ENCODE measurements at regions not wholly inside any gene's neighbourhood (a gene's known extent, or its start where the extent isn't known, plus 50 kb on each side); places are given as distances from the start of the nearest gene placed in this dataset.

DNA sequence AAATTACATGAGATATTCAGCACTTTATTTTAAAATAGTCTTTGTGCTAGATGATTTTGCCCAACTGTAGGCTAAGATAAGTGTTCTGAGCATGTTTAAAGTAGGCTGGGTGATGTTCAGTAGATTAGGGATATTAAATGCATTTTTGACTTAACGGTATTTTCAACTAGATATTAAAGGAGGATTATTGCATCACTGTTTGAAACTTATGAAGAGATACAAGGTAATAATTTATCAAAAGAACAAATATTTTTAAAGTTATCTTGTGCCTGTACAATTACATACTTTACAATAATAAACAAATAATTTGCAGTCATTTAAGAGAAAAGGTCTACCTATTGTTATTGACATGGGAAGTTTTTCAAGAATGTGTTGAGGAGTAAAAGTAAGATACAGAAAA is 368.6 kb upstream of the DCN start:
- DNase-seq (ENCODE audit: low read depth in 2 of 2) = no peak

DNA sequence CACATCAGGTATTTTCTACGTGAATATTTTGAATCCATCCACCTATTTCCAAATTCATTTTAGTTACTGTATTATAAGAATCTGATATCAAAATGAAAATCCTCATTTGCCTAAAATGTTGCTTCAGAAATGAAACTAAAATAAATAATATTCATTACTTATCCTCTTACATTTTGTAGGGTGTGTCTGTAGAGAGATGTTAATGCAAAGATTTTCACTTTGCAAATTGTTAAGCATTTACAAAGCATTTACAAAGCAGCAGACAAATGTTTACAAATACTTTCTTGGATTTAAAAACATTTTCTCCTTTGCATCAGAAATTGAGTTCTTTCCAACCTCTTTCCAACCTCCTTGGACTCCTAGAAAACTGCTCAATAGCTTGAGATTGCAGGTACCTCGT is 360.0 kb upstream of the DCN start:
- DNase-seq (ENCODE audit: low read depth in 2 of 2) = no peak

DNA sequence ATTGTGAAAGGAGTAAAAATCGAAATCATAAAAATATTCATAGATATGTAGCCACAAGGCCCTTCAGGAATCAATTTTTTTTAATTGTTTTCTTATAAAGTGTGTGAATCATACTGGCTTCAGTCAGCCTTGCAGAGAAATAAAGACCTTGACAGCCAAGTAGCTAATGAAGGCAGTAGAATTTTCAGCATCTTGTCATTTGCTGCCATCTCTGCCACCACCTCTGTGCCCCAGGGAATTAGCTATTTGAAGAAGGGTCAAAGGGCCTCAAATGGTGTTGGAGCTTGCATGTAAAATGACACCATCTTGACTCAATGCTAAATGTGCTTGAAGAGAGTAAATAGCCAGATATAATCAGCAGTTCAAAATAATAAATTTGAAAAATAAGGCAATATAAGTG is 359.4 kb upstream of the DCN start:
- DNase-seq (ENCODE audit: low read depth in 2 of 2) = no peak

DNA sequence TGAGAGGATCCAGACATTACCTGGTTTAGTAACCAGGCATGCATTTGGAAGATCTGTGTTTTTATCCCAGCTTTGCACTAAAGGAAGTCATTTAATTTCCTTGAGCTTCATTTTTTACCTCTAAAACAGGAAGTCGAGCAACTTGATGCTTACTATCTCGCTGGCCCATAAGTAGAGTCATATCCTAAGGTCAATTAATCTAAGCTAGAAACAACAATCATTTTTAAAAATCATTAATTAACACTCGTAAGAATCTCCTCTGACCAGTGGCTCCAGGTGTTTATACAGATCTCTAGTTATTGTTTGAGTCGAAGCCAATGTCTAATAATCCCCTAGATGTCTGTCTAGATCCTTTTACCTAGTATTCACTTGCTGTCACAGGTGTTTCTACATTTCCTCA is 355.8 kb upstream of the DCN start:
- DNase-seq (ENCODE audit: low read depth in 2 of 2) = no peak

DNA sequence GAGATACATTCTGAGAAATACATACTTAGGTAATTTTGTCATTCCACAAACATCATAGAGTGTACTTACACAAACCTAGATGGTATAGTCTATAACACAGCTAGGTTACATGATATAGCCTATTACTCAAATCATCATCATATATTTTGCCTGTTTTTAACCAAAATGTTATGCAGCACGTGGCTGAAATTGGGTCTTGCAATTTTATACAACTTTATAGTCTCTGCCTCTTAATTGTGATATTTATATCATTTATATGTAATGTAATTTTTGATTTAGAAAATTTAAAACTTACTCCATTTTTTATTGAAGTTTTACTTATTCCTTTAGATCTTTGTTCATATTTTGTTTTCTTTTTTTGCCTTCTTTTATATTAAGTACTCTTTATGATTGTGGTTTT is 350.7 kb upstream of the DCN start:
- DNase-seq (ENCODE audit: low read depth in 2 of 2) = no peak

DNA sequence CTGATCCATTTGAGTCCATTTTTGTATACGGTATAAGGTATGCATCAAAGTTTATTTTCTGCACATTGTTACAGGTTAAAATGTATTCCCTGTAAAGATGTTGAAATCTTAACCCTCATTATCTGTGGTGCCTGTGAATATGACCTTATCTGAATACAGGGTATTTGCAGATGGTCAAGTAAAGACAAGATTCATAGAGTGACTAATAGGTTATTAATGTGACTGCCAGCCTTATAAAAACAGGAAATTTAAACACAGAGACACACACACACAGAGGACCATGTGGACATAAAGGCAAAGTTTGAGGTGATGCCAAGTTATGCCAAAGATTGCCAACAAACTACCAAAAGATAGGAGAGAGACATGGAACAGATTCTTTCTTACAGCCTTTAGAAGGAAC is 347.2 kb upstream of the DCN start:
- DNase-seq (ENCODE audit: low read depth in 2 of 2) = no peak

DNA sequence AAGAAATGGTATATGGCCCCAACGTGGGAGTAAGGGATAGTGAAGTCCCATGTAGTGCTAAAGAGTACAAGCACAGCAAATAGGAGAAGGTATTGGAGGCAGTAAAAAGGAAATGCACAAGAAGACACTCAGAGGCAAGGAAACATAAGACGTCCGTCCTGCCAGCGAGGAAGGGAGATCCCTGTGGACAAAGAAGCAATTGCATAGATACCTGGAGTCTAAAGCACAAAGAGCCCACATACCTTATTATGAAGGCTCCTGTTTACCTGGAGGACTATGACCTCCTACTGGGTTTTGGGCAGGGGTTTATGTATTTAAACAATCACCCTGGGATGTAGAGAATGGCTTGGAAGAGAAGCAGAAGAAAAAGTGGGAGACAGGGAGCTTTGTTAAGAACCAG is 341.2 kb upstream of the DCN start:
- no peak for DNase-seq (ENCODE audit: low read depth in 2 of 2)

DNA sequence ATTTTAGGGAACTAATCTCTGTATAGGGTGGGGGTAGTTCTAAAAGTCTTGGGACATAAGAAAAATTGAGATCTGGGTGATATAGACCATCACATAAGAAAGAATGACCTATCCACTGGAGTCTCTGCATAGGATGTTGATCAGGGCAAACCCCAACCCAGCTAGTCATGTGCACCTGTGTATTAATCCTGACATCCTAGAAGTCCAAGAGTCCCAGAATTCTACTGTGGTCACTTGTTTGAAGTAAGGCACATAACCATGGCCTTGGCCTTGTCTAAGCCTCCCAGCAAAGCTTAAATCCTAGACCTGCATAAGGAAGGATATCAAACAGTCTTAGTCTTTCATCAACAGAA is 334.1 kb upstream of the DCN start:
- DNase-seq (ENCODE audit: low read depth in 2 of 2) = no peak

DNA sequence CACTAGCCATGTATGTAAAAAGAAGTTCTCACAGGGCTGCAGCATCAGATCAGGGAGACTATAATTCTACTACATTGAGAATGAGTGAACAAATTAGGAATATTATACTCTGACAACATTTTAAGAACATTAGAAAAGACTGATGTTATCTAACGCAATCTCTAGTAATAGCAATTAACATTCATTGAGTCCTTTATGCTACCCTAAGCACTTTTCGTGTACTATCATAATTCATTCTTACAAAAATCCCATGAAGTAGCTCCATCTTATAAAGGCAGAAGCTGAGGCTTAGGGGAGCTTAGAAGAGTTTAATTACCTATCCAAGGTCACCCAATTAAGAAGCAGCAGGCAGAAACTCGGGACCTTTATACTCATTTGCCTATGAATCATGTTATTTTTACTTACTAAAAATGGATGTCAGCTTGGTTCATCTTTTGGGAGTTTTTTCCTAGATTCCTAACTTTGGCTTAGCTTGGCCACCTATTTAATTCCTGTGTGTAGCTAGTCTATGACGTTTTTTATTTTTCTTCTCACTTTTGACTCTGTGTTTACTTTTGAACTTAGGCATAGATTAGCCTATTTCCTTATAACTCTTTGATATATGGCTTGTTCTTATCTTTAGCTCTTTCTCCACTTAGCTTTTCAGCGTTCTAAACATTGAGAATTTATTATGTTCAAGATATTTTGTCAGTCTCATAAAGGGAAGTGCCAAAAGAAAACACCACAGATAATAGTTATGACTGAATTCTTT is 333.5 kb upstream of the DCN start:
- DNase-seq (ENCODE audit: low read depth in 2 of 2) = no peak

DNA sequence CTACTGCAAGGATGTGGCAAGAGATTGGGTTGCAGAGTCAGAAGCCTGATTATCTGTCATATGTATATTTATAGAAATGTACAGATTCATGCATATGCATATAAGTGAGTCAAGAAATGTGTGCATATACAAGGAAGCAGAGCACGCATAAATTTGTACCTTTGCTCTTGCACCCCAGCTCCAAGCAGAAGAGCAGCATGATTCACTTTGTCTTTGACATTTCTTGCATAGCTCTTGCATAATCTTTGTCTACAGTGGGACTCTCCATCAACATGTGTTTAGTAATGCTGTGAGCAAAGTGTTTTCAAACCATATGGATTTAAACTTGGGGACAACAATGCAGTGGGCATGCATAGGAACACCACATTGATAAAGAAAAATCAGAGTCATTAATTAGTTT is 330.7 kb upstream of the DCN start:
- no peak for DNase-seq (ENCODE audit: low read depth in 2 of 2)

DNA sequence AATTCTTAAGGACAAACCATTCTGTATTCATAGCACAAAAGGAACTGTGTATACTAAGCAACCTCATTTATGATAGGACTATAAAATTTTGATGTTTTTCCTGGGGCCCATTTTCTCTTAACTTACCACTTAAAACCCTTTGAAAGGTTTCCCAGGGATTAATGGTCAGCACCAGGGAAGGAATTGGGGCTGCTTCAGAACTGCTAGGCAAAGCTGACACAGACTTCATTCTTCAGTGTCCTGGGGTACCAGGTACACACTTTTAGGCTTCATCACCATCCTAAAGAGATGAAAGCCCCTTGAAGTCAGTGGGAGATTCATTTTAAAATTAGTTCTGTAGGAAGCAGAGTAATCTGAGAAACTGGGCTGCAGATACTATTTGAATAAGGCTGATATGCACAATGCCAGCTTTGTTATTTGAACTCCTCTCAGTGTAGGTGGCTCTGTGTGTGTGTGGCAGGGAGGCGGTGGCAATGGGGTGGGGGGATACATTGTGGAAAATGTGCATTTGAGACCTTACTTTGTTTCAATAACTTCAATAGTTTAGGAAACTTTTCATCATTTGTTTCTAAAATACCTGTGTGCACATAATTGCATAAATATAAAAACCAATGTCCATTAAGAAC is 329.3 kb upstream of the DCN start:
- no peak for DNase-seq (ENCODE audit: low read depth in 2 of 2)

DNA sequence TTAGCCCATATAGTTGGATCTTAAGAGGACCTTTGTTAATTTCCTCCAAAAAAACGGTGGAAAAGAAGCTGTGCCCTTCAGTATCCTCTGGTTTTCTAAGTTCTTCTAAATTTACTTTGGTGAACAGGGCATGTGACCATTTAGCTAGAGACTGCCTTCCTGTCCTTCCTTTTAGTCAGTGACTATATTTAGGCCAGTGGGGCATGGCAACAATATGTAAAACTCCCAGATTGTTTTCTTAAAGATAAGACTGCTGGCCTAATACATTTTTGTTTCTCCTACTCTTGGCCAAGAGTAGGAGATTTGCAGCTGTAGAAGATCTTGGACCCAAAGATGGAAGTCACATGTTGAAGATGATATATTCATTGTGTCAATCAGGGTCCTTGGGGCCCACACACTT is 325.1 kb upstream of the DCN start:
- DNase-seq (ENCODE audit: low read depth in 2 of 2) = no peak

DNA sequence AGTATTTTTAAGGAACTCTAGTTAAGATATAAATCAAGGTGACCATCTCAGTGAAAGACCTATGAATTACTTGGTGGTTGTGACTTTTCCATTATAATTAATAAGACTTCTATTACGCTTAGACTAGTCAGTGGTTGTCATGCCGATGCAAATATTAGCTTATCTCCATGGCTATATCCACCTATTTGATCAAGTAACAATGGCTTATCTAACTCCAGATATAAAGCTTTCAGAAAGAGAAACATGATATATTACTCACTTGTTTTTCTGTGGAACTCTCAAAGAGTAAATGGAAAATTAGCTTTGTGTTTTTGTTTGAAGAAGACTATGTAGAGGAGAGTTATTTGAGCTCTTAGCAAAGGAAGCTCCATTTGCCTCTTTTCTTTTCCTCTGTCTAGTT is 323.8 kb upstream of the DCN start:
- no peak for DNase-seq (ENCODE audit: low read depth in 2 of 2)

DNA sequence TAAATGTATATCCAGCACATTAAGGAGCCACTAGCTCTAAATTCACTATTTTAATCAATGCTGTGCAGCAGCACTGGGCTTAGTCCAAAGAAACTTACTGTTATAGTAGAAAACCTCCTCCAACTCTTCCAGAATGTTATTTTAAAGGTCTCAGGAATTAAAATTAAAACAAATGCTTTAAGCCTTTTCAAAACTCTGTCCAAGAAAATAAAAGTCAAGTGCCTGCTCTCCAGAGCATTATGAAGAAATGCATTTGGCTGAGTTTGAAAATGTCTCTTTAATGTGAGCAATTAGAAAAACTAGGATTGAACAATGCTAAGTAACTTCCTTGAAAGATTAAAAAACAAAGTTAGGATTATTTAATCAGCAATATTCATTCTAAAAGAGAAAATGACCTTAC is 322.4 kb upstream of the DCN start:
- DNase-seq (ENCODE audit: low read depth in 2 of 2) = no peak

DNA sequence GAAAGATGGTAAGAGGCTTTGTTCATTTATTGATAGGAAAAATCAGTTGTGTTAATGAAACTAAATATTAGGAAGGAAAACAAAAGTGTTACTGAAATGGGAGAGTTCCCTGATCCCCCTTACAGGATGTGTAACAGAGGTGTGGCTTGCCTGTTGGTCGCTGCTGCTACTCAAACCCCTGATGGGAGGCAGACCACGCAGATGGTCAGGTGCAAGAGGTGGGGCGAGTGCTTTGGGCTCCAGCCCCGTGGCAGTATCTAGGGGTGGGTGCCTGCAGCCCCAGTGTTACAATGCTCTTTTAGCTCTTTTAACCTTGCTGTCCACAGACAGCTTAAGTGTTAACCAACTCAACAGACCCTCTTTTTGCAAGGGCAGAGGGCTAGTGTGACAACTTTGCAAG is 319.6 kb upstream of the DCN start:
- DNase-seq (ENCODE audit: low read depth in 2 of 2) = no peak

DNA sequence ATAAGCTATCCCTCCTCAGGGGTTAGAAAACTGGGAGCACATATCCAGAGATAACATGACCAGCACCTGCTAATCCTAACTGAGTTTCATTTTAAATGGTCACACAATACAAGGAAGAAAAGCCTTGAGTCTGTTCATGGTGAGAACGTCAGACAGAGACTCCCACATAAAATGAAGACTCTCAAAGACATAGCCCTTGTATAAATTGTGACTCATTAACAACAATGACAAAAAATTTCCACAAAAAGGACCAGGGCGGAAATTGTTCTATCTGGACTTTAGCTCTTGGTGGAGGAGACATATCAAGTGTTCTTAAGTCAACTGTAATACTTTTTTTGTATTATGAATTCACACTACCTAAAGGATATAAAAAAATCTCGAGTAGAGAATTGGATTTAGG is 313.7 kb upstream of the DCN start:
- DNase-seq (ENCODE audit: low read depth in 2 of 2) = no peak

DNA sequence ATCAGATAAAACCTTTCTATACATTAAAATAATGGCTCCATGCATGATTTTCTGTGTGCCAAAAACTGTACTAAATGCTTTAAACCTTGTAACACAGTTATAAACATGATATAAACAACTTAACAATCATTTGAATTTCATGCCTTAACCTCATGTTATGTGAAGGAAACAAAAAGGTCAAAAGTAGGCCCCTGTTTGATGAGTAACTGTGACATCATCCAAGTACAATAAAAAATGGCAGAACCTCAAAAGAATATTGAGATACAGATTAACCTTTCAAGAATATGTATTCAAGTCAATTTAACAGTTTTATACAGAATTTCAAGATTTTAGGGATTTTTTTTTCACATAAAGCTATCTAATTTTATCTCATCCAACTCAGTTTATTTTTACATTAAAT is 310.7 kb upstream of the DCN start:
- no peak for DNase-seq (ENCODE audit: low read depth in 2 of 2)

DNA sequence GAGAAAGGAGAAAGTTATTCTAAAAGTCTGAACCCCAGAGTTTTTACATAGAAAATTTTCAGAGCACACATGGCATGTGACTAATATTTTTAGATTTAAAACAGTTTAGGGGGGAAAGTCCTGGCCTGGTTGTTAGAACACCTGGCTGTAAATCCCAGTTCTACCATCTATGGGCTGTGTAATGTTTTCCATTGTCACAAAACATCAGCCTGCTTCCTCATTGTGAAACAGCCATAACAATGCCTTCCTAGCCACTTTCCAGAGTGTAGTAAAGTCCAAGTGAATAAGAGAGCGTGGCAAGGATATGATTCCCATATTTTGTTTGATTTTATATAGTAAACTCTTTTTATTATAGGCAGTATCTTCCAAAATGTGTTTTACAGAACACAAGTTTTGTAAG is 310.0 kb upstream of the DCN start:
- DNase-seq (ENCODE audit: low read depth in 2 of 2) = no peak

DNA sequence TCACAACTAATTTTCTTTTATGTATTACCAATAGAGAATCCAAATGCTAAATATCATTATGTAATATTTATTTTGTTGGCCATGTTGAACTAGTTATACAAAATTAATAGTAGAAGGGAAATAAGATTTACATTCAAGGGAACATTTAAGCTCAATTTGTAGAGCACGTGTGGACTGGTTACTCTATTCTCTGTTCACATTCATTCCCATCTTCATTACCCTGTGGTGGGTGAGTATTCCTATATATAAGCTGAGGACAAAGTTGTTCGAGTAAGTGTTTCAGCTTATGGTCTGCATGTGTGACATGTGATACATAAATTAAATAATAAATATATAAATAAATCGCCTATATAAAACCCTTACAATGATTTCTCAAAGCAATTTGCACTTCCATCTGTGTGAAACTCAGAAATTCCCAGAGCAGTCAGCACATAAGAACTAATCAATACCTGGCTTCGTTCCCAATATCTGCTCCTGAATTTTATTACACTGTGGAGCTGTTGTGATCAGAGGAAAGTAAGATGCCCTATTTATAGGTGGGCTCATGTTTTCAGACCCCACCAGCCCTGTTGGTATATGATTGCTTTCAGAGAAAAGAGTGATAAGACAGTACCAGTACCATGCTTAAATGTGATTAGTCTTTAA is 308.2 kb upstream of the DCN start:
- DNase-seq (ENCODE audit: low read depth in 2 of 2) = no peak

DNA sequence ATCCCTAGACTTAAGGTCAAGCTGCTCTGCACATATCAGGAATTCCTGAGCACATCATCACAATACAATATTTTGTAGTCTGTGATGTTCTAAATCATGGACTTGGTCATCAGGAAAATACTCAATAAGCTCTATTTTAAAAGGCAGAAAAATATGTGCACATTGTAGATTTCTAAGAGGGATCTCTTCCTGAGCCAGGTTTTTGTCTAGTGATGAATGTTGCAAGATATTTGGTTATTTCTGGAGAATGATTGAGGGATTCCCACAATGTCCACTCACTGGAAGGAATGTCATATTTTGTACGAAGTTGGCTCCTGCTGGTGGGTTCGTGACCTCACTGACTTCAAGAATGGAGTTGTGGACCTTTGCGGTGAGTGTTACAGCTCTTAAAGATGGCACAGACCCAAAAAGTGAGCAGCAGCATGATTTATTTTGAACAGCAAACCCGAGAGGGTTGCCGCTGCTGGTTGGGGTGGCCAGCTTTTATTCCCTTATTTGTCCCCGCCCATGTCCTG is 300.9 kb upstream of the DCN start:
- no peak for DNase-seq (ENCODE audit: low read depth in 2 of 2)

DNA sequence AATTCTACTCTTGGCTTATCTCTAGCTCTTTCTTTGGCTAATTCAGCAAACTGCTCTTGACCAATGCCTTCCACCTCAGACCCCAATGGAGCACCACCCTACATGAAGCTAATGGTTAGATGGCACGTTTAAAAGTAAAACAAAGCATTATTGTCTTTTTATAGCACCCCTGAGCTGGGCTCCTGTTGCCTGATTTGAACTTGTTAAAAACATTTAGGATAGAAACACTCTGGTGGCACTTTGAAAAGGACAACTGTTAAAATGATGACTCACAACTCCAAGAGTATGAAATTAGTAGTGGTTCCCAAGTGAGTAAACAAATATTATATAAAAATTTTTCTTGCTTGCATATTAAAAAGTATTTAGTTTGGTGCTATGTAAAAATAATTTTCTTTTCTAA is 299.6 kb upstream of the DCN start:
- no peak for DNase-seq (ENCODE audit: low read depth in 2 of 2)

DNA sequence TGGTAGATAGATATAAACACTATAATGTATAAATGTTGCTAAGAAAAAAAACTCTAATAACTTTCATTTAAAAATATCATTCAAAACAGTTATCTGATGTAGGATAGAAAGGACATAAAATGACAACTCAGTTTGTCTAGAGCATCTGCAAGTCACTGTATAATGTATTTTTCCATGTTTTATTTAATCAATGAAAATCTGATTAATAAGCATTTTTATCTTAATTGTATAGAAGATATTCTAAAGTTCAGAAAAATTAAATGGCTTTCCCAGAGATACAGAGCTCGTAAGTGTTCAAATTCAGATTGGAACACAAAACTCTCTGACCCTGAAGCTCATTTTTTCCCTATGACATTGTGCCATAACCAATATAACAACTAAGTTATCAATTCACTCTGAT is 295.9 kb upstream of the DCN start:
- DNase-seq (ENCODE audit: low read depth in 2 of 2) = no peak

DNA sequence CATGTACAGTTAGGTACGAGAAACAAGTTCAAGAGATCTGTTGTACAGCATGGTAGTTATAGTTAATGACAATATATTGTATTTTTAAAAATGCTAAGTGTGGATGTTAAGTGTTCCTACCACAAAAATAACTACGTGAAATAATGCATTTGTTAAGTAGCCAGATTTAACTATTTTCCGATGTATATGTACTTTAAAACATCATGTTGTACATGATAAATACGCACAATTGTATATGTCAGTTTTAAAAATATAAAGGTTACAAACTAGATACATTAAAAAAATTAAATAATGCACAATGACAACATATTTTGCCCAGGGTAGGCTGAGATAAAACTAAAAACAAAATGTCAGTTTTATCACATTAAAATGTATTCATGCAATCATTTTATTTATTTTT is 285.1 kb upstream of the DCN start:
- no peak for DNase-seq (ENCODE audit: low read depth in 2 of 2)

Measured in stimulated activated CD8-positive, alpha-beta memory T cell treated with anti-CD3 and anti-CD28 coated beads, Interleukin-7, amount 100 ng/mL, for 4 hours (primary cell).